ENCODE measurements at regions not wholly inside any gene's neighbourhood (a gene's known extent, or its start where the extent isn't known, plus 50 kb on each side); places are given as distances from the start of the nearest gene placed in this dataset.

GRCh38 chr6:22972771-22973170, 403.4 kb downstream of the HDGFL1 start:
- H3K9me3 ChIP-seq = no peaks in the 10 kb centered on the region
- no peaks in the 10 kb centered on the region for H3K4me1 ChIP-seq
- H3K27me3 ChIP-seq = no peaks in the 10 kb centered on the region
- no peak for TF ChIP-seq CTCF (IDR thresholded peaks at IDR 0.05)
- DNase-seq = no peak
- H3K27ac ChIP-seq = no peak overlapping the region
- H3K4me3 ChIP-seq = no peak overlapping the region
- intact Hi-C loops (cut with DNase I) = no loop called here
- H3K9ac ChIP-seq (ENCODE audit: low read depth in 2 of 2, low read length in 2 of 2) = no peak overlapping the region
- H3K36me3 ChIP-seq = no peaks in the 10 kb centered on the region

- H3K27ac ChIP-seq = no peak overlapping the region
- H3K4me3 ChIP-seq = no peak overlapping the region
- intact Hi-C loops (cut with DNase I) = no loop called here
- H3K4me1 ChIP-seq = no peaks in the 10 kb centered on the region
- no peak for DNase-seq
- no peaks in the 10 kb centered on the region for H3K36me3 ChIP-seq
- TF ChIP-seq CTCF (IDR thresholded peaks at IDR 0.05) = no peak
- no peaks in the 10 kb centered on the region for H3K9me3 ChIP-seq
- H3K9ac ChIP-seq (ENCODE audit: low read depth in 2 of 2, low read length in 2 of 2) = no peak overlapping the region
- no peaks in the 10 kb centered on the region for H3K27me3 ChIP-seq
These were observed 405.7 kb downstream of the HDGFL1 start for GRCh38 chr6:22975079-22975478.

- H3K27me3 ChIP-seq = no peaks in the 10 kb centered on the region
- DNase-seq = no peak
- intact Hi-C loops (cut with DNase I) = no loop called here
- no peak for TF ChIP-seq CTCF (IDR thresholded peaks at IDR 0.05)
- no peak overlapping the region for H3K9ac ChIP-seq (ENCODE audit: low read depth in 2 of 2, low read length in 2 of 2)
- H3K36me3 ChIP-seq = no peaks in the 10 kb centered on the region
- H3K9me3 ChIP-seq = no peaks in the 10 kb centered on the region
- H3K4me1 ChIP-seq = no peaks in the 10 kb centered on the region
- no peak overlapping the region for H3K4me3 ChIP-seq
- H3K27ac ChIP-seq = no peak overlapping the region
These were observed 411.1 kb downstream of the HDGFL1 start for GRCh38 chr6:22980446-22980845.

DNA sequence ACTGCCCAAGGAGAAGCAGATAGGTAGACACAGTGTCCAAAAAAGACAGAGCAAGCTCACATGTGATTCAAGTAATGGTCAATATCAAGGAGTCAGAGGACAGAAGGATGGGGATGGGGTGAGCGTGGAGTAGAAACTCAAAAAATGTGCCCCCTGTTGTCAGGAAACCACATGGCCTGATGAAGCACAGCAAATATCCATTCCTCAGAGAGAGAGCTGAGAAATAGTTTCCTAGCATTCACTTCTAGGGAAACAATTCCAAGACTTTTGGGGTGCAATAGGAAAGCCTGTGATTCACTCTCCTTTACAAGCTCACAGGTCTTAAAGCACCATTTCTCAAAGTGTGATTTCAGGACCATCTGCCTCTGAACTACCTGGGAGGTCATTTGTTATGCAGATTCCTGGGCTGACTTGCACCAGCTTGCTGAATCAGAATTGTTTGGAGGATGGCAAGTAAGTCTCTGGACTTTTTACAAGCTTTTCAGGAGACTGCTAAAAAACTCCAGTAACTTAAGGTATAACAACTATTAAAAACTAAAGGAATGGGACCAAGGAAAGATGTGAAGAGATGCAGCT, 432.8 kb downstream of the HDGFL1 start:
- Histone ChIP-seq H3K4me1 (no peaks in the 10 kb centered on the region), H3K9me3 (no peaks in the 10 kb centered on the region), H3K9ac (ENCODE audit: low read depth in 2 of 2, low read length in 2 of 2) (no peak overlapping the region), H3K27ac (no peak overlapping the region), H3K27me3 (no peaks in the 10 kb centered on the region), H3K36me3 (no peaks in the 10 kb centered on the region), H3K4me3 (no peak overlapping the region)
- intact Hi-C loops (cut with DNase I) = no loop called here
- no peak for DNase-seq
- TF ChIP-seq CTCF (IDR thresholded peaks at IDR 0.05) = no peak

DNA sequence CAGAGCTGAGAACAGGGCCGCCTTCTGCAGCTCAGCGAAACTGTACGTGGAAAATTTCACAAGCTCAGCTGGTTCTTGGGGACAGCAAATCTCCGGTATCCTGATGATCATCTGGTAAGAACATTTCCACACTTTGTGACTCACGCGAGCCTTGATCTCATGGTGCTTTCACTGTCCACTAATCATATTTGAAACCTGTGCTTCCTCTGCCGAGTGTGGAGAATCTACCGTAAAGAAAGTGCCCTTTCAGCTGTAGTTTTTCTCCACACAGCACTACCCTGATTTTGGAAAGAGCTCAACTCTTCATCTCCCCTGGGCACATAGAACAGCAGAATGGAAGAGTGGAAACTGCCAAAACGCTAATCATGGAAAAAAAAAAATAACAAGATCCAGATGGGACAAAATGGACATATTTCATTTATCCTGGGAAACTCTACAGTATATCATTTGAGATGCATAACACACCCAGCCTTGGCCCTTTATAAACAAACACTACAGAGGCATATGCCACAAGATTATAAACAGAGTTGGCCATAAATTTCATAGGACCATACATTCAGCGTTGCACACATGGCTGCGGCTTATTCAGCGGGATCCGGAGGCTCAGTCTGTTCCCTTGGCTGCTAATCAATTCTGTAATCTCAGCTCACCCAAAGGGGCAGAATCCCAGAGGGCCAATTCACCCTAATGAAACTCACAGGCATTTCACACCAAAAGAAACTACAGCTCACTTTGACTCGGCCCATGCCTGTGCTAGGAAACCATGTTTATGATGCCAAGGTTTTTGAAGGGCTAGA, 434.5 kb downstream of the HDGFL1 start:
- Histone ChIP-seq H3K27me3 (no peaks in the 10 kb centered on the region), H3K36me3 (no peaks in the 10 kb centered on the region), H3K9ac (ENCODE audit: low read depth in 2 of 2, low read length in 2 of 2) (no peak overlapping the region), H3K27ac (no peak overlapping the region), H3K4me3 (no peak overlapping the region), H3K4me1 (no peaks in the 10 kb centered on the region), H3K9me3 (no peaks in the 10 kb centered on the region)
- intact Hi-C loops (cut with DNase I) = no loop called here
- no peak for DNase-seq
- no peak for TF ChIP-seq CTCF (IDR thresholded peaks at IDR 0.05)
